H1 (cell line): ENCODE measurements at regions not wholly inside any gene's neighbourhood (a gene's known extent, or its start where the extent isn't known, plus 50 kb on each side); places are given as distances from the start of the nearest gene placed in this dataset.

Experiments used
- CTCF ChIA-PET: fragments of 300-600 bp; sonication (Branson Sonifier 250); formaldehyde crosslinking; loops from one replicate; lab custom pipeline; 2021; ENCODE audit not compliant: partially characterized antibody; lab: Charles Lee
- POLR2A ChIA-PET: fragments of 300-600 bp; sonication (Branson Sonifier 250); formaldehyde crosslinking; loops from one replicate; lab custom pipeline; 2021; ENCODE audit warnings: inconsistent platforms; ENCODE audit not compliant: partially characterized antibody; lab: Charles Lee
- DNase-seq, 2 experiments: peaks; one replicate each; pipeline versions ENCODE4 v3.0.0 to v3.0.0-alpha.2; 2010 to 2022; ENCODE audit warnings: low spot score in 2 of 2, low read depth in 1 of 2, mixed read lengths in 1 of 2
- FAIRE-seq: peaks from 2 replicates; lab custom pipeline; 2011; peaks lifted over from hg19 to GRCh38; lab: Jason Lieb, UNC
- H2AFZ ChIP-seq: 2 replicates; pipeline ENCODE4 v1.8.1; 2012; ENCODE audit warnings: low read length, inconsistent platforms
- H2AK5ac ChIP-seq: 2 replicates; pipeline ENCODE4 v1.6.1; 2013; ENCODE audit warnings: low read depth, low read length
- H2BK120ac ChIP-seq: replicated peaks from 2 replicates; pipeline ENCODE3; 2013; ENCODE audit warnings: low read depth, low read length, inconsistent platforms
- H2BK12ac ChIP-seq: 2 replicates; pipeline ENCODE4 v1.6.1; 2013; ENCODE audit warnings: low read depth, low read length
- H2BK15ac ChIP-seq: 2 replicates; pipeline ENCODE4 v1.6.1; 2013; ENCODE audit warnings: low read length
- H2BK20ac ChIP-seq: 2 replicates; pipeline ENCODE4 v1.6.1; 2013; ENCODE audit warnings: low read length
- H2BK5ac ChIP-seq: 2 replicates; pipeline ENCODE4 v1.6.1; 2013; ENCODE audit warnings: low read depth, low read length
- H3K14ac ChIP-seq: 2 replicates; pipeline ENCODE4 v1.6.1; 2013; ENCODE audit warnings: inconsistent platforms; ENCODE audit not compliant: insufficient read length
- H3K18ac ChIP-seq: 2 replicates; pipeline ENCODE4 v1.6.1; 2013; ENCODE audit warnings: low read length; ENCODE audit errors: extremely low read depth
- H3K23ac ChIP-seq: 2 replicates; pipeline ENCODE4 v1.6.1; 2013; ENCODE audit warnings: inconsistent platforms; ENCODE audit not compliant: insufficient read length
- H3K23me2 ChIP-seq: 2 replicates; pipeline ENCODE4 v1.6.1; 2013; ENCODE audit warnings: low read depth, low read length
- H3K27ac ChIP-seq: 2 replicates; pipeline ENCODE4 v1.6.1; 2011; ENCODE audit warnings: low read depth, low read length, inconsistent platforms
- H3K27me3 ChIP-seq, 4 experiments: replicated peaks in 1 of 4; 1 replicate in 1 of 4; 2 replicates in 3 of 4; pipeline versions ENCODE4 v1.6.1 to v1.8.1; 2011 to 2013; ENCODE audit warnings: low read length in 3 of 4, mild to moderate bottlenecking in 3 of 4, inconsistent platforms in 2 of 4, mixed read lengths in 2 of 4, moderate library complexity in 1 of 4; ENCODE audit not compliant: control insufficient read depth in 3 of 4, insufficient read depth in 3 of 4; ENCODE audit errors: extremely low read depth in 1 of 4
- H3K36me3 ChIP-seq, 4 experiments: 2 replicates each; pipeline versions ENCODE4 v1.6.1 to v1.8.1; 2011 to 2013; ENCODE audit warnings: mild to moderate bottlenecking in 4 of 4, low read length in 3 of 4, moderate library complexity in 2 of 4, control low read depth in 1 of 4, inconsistent platforms in 1 of 4; ENCODE audit not compliant: insufficient read depth in 4 of 4, control insufficient read depth in 2 of 4
- H3K4ac ChIP-seq: replicated peaks from 2 replicates; pipeline ENCODE3; 2013; ENCODE audit warnings: low read length, low read depth, mixed read lengths, inconsistent platforms; ENCODE audit not compliant: insufficient read length
- H3K4me1 ChIP-seq, 4 experiments: replicated peaks in 1 of 4; 1 replicate in 1 of 4; 2 replicates in 3 of 4; pipeline versions ENCODE4 v1.6.1 to v1.8.1; 2011 to 2013; ENCODE audit warnings: low read length in 3 of 4, inconsistent platforms in 2 of 4, mixed read lengths in 1 of 4; ENCODE audit not compliant: insufficient read depth in 4 of 4, control insufficient read depth in 3 of 4
- H3K4me2 ChIP-seq, 2 experiments: 2 replicates each; pipeline versions ENCODE4 v1.6.1 to v1.8.1; 2011 to 2013; ENCODE audit warnings: low read depth in 2 of 2, low read length in 2 of 2, control low read depth in 1 of 2, inconsistent platforms in 1 of 2, mild to moderate bottlenecking in 1 of 2; ENCODE audit not compliant: insufficient read depth in 1 of 2
- H3K4me3 ChIP-seq, 4 experiments: fragments of 200-600, 300-600 bp in 1 of 4; sonication (generic), shearing (Covaris generic), sonication (Bioruptor Twin) in 1 of 4; 2 replicates each; pipeline versions ENCODE4 v1.5.1 to v1.8.1; 2011 to 2016; ENCODE audit warnings: low read length in 4 of 4, low read depth in 3 of 4, control low read depth in 2 of 4, inconsistent platforms in 2 of 4, mild to moderate bottlenecking in 2 of 4, mixed read lengths in 1 of 4, moderate library complexity in 1 of 4; ENCODE audit not compliant: insufficient read depth in 2 of 4; ENCODE audit errors: extremely low read depth in 1 of 4
- H3K56ac ChIP-seq: replicated peaks from 2 replicates; pipeline ENCODE3; 2013; ENCODE audit warnings: low read depth, mild to moderate bottlenecking, mixed read lengths, low read length, inconsistent platforms; ENCODE audit not compliant: insufficient read length
- H3K79me1 ChIP-seq: 2 replicates; pipeline ENCODE4 v1.6.1; 2013; ENCODE audit warnings: low read depth, low read length, control low read depth
- H3K79me2 ChIP-seq, 2 experiments: 2 replicates each; pipeline versions ENCODE4 v1.6.1 to v1.8.1; 2012 to 2013; ENCODE audit warnings: low read length in 2 of 2, mild to moderate bottlenecking in 2 of 2, inconsistent platforms in 1 of 2; ENCODE audit not compliant: insufficient read depth in 2 of 2, control insufficient read depth in 1 of 2
- H3K9ac ChIP-seq, 4 experiments: replicated peaks in 1 of 4; 1 replicate in 1 of 4; 2 replicates in 3 of 4; pipeline versions ENCODE4 v1.6.1 to v1.8.1; 2011 to 2013; ENCODE audit warnings: low read depth in 3 of 4, low read length in 3 of 4, control low read depth in 2 of 4, mild to moderate bottlenecking in 2 of 4, moderate library complexity in 2 of 4, inconsistent platforms in 1 of 4; ENCODE audit errors: extremely low read depth in 1 of 4
- H3K9me3 ChIP-seq, 2 experiments: 2 replicates each; pipeline versions ENCODE4 v1.6.1 to v1.8.1; 2012 to 2013; ENCODE audit warnings: mild to moderate bottlenecking in 2 of 2, moderate library complexity in 2 of 2, control low read depth in 1 of 2, inconsistent platforms in 1 of 2, low read depth in 1 of 2, low read length in 1 of 2, mixed read lengths in 1 of 2; ENCODE audit not compliant: insufficient read depth in 2 of 2
- H4K20me1 ChIP-seq, 2 experiments: replicated peaks in 1 of 2; 2 replicates each; pipeline versions ENCODE3 to v1.8.1; 2011 to 2013; ENCODE audit warnings: inconsistent platforms in 2 of 2, low read length in 2 of 2, mild to moderate bottlenecking in 1 of 2; ENCODE audit not compliant: insufficient read depth in 2 of 2, control insufficient read depth in 1 of 2
- H4K5ac ChIP-seq: 2 replicates; pipeline ENCODE4 v1.6.1; 2013; ENCODE audit warnings: low read length, low read depth, mixed read lengths, inconsistent platforms; ENCODE audit not compliant: insufficient read length
- H4K8ac ChIP-seq: 2 replicates; pipeline ENCODE4 v1.8.0; 2013; ENCODE audit warnings: mild to moderate bottlenecking, moderate library complexity, low read length, inconsistent platforms; ENCODE audit not compliant: insufficient read depth; ENCODE audit errors: extremely low read depth
- H4K91ac ChIP-seq: replicated peaks from 2 replicates; pipeline ENCODE3; 2013; ENCODE audit warnings: low read length, mixed read lengths, inconsistent platforms; ENCODE audit not compliant: insufficient read length
- CEBPB ChIP-seq: IDR thresholded peaks from 2 replicates; pipeline ENCODE4 v1.6.1; 2012; ENCODE audit warnings: low read depth, low read length
- CHD2 ChIP-seq: IDR thresholded peaks from 2 replicates; pipeline ENCODE4 v1.6.1; 2012; ENCODE audit warnings: low read length, improper control_type of control experiment
- CTCF ChIP-seq, 3 experiments: IDR thresholded peaks; 1 replicate in 2 of 3; 2 replicates in 1 of 3; pipeline versions ENCODE4 v1.5.1 to v1.6.1; 2011; ENCODE audit warnings: low read length in 3 of 3, mild to moderate bottlenecking in 3 of 3, inconsistent platforms in 2 of 3, low read depth in 1 of 3, moderate library complexity in 1 of 3; ENCODE audit not compliant: insufficient read depth in 1 of 3; ENCODE audit errors: control extremely low read depth in 1 of 3
- EGR1 ChIP-seq: IDR thresholded peaks from 2 replicates; pipeline ENCODE4 v1.6.1; 2011; ENCODE audit warnings: low read depth, low read length, borderline replicate concordance
- GTF2F1 ChIP-seq: IDR thresholded peaks from 2 replicates; pipeline ENCODE4 v1.6.1; 2012; ENCODE audit warnings: low read depth, low read length, improper control_type of control experiment, borderline replicate concordance
- JUND ChIP-seq: IDR thresholded peaks from 2 replicates; pipeline ENCODE4 v1.6.1; 2011; ENCODE audit warnings: mild to moderate bottlenecking, improper control_type of control experiment, low read length
- MAFK ChIP-seq: IDR thresholded peaks from 2 replicates; pipeline ENCODE4 v1.6.1; 2012; ENCODE audit warnings: low read depth, mild to moderate bottlenecking, improper control_type of control experiment, low read length
- NANOG ChIP-seq: IDR thresholded peaks from 2 replicates; pipeline ENCODE4 v1.6.1; 2011; ENCODE audit warnings: low read length, low read depth, mild to moderate bottlenecking, inconsistent platforms; ENCODE audit not compliant: insufficient read depth, poor library complexity, severe bottlenecking
- RNF2 ChIP-seq: fragments of 200-900, 300-1000 bp; sonication (generic); IDR thresholded peaks from 2 replicates; pipeline ENCODE4 v1.7.1; 2016; ENCODE audit warnings: borderline replicate concordance, low read depth, mild to moderate bottlenecking, antibody characterized with exemption, low read length; ENCODE audit not compliant: poor library complexity, severe bottlenecking; ENCODE audit errors: missing control alignments
- SIN3A ChIP-seq, 2 experiments: IDR thresholded peaks in 1 of 2; conservative IDR thresholded peaks in 1 of 2; 2 replicates each; pipeline ENCODE4 v1.6.1; 2011 to 2012; ENCODE audit warnings: low read length in 2 of 2, improper control_type of control experiment in 1 of 2, low read depth in 1 of 2, mild to moderate bottlenecking in 1 of 2
- USF2 ChIP-seq: IDR thresholded peaks from 2 replicates; pipeline ENCODE4 v1.6.1; 2011; ENCODE audit warnings: low read length, improper control_type of control experiment
- WGBS, 2 experiments: shearing (Covaris generic) in 1 of 2; methylation state at CpG; one replicate each; pipeline versions ENCODE4 v1.1.6 to v1.1.7; 2013 to 2015; ENCODE audit warnings: low lambda C conversion rate in 2 of 2, mixed read lengths in 2 of 2, inconsistent platforms in 1 of 2, low coverage in 1 of 2, missing lambda C conversion rate in 1 of 2; ENCODE audit not compliant: insufficient replicate concordance in 2 of 2, insufficient coverage in 1 of 2, insufficient read length in 1 of 2; ENCODE audit errors: extremely low coverage in 1 of 2, missing lambda C conversion rate in 1 of 2; 5-methylcytosine and 5-hydroxymethylcytosine counted together

GRCh38 chr2:212770240-212770639 is 231.6 kb upstream of the ERBB4 start:
- Histone ChIP-seq H2BK120ac (no peak overlapping the region), H3K9me3 (no peaks in the 10 kb centered on the region), H3K4me2 (no peak overlapping the region), H3K79me2 (no peaks in the 10 kb centered on the region), H4K20me1 (no peaks in the 10 kb centered on the region), H2BK15ac (no peak overlapping the region), H2BK12ac (peak overlapping the region; percentile 33; the same call in 1 of the 2 replicates), H2AK5ac (no peak overlapping the region), H3K79me1 (no peaks in the 10 kb centered on the region), H2BK20ac (no peak overlapping the region), H3K4me1 (no peaks in the 10 kb centered on the region), H2AFZ (0 out of 2 replicates have a peak overlapping the region, but pooled peaks have one; percentile 3), H2BK5ac (no peak overlapping the region), H3K9ac (no peak overlapping the region), H3K4ac (no peak overlapping the region), H3K14ac (no peak overlapping the region), H4K5ac (no peak overlapping the region), H3K27me3 (no peaks in the 10 kb centered on the region), H3K18ac (no peak overlapping the region), H4K8ac (no peak overlapping the region), H4K91ac (no peak overlapping the region), H3K23ac (no peak overlapping the region), H3K23me2 (no peaks in the 10 kb centered on the region), H3K27ac (no peak overlapping the region), H3K4me3 (no peak overlapping the region), H3K56ac (no peak overlapping the region), H3K36me3 (no peaks in the 10 kb centered on the region)
- WGBS, 2 experiments, result 76% methylated on average over 3 of the region's 3 CpGs; no CpG with 5 or more reads in 1 of the 2 experiments
- POLR2A ChIA-PET, result no interaction called here
- CTCF ChIA-PET, result no interaction called here
- FAIRE-seq (no peak), DNase-seq (no peak)
- no peak for TF ChIP-seq CEBPB
- no peak for TF ChIP-seq CHD2
- no peak for TF ChIP-seq EGR1
- no peak for TF ChIP-seq RNF2
- no peak for TF ChIP-seq USF2
- no peak for TF ChIP-seq CTCF (IDR thresholded peaks at IDR 0.05; ENCODE audit: control extremely low read depth in 1 of 3, insufficient read depth in 1 of 3, low read depth in 1 of 3, low read length in 3 of 3)
- TF ChIP-seq SIN3A (conservative IDR thresholded peaks at IDR 0.05 in 1 of 2, IDR thresholded peaks at IDR 0.05 in 1 of 2; ENCODE audit: low read depth in 1 of 2, low read length in 2 of 2), result no peak
- TF ChIP-seq JUND, result no peak
- TF ChIP-seq NANOG, result no peak
- no peak for TF ChIP-seq MAFK
- no peak for TF ChIP-seq GTF2F1
